PC-3 (cell line): ENCODE measurements at regions not wholly inside any gene's neighbourhood (a gene's known extent, or its start where the extent isn't known, plus 50 kb on each side); places are given as distances from the start of the nearest gene placed in this dataset.

Experiments
- EZH2 ChIP-seq: fragments of 300-600 bp; sonication (generic); IDR thresholded peaks from one replicate; pipeline ENCODE4 v1.6.1; 2017; ENCODE audit warnings: antibody characterized with exemption, mild to moderate bottlenecking, low read length; ENCODE audit not compliant: unreplicated experiment
- EZH2phosphoT487 ChIP-seq: fragments of 300-600 bp; sonication (generic); IDR thresholded peaks from 2 replicates; pipeline ENCODE4 v1.6.1; 2018; ENCODE audit warnings: mild to moderate bottlenecking, antibody characterized with exemption, low read length, borderline replicate concordance
- TF ChIP-seq, protein P1 (sequence below): fragments of 300-600 bp; sonication (generic); conservative IDR thresholded peaks from 2 replicates; pipeline ENCODE4 v1.5.1; 2017; ENCODE audit warnings: antibody characterized with exemption, low read depth, mild to moderate bottlenecking, low read length

- TF ChIP-seq, protein P1, sequence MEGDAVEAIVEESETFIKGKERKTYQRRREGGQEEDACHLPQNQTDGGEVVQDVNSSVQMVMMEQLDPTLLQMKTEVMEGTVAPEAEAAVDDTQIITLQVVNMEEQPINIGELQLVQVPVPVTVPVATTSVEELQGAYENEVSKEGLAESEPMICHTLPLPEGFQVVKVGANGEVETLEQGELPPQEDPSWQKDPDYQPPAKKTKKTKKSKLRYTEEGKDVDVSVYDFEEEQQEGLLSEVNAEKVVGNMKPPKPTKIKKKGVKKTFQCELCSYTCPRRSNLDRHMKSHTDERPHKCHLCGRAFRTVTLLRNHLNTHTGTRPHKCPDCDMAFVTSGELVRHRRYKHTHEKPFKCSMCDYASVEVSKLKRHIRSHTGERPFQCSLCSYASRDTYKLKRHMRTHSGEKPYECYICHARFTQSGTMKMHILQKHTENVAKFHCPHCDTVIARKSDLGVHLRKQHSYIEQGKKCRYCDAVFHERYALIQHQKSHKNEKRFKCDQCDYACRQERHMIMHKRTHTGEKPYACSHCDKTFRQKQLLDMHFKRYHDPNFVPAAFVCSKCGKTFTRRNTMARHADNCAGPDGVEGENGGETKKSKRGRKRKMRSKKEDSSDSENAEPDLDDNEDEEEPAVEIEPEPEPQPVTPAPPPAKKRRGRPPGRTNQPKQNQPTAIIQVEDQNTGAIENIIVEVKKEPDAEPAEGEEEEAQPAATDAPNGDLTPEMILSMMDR, result no peak
- TF ChIP-seq EZH2 (no peak), EZH2phosphoT487 (no peak)
These were observed 177.0 kb upstream of the MAOA start for GRCh38 chrX:43479070-43479469.
